T-helper 1 cell (primary cell): ENCODE measurements at regions not wholly inside any gene's neighbourhood (a gene's known extent, or its start where the extent isn't known, plus 50 kb on each side); places are given as distances from the start of the nearest gene placed in this dataset.

ENCODE experiments used
- DNase-seq, 5 donors: peaks; one replicate each; pipeline ENCODE4 v3.0.0-alpha.2; 2012 to 2020

GRCh38 chr9:31071606-31072286, 1312.7 kb upstream of the ACO1 start:
- DNase-seq = no peak

DNA sequence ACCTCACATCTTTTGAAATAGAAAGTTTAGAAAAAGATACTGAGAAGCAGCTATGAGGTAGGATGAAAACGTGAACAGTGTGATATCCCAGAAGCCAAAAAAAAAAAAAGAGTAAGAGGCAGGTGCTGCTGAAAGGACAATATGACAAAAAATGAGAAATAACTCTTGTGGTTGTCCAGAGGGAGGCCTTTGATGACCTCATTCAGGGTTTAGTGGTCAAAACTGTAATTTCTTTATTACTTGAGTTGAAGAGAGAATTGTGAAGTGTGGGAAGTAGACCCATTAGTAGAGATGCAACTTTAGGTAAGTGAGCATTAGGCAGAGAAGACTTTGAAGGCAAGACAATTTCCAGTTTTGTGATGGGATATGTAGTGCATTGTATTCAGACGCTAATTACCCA, 1306.3 kb upstream of the ACO1 start:
- no peak for DNase-seq

DNA sequence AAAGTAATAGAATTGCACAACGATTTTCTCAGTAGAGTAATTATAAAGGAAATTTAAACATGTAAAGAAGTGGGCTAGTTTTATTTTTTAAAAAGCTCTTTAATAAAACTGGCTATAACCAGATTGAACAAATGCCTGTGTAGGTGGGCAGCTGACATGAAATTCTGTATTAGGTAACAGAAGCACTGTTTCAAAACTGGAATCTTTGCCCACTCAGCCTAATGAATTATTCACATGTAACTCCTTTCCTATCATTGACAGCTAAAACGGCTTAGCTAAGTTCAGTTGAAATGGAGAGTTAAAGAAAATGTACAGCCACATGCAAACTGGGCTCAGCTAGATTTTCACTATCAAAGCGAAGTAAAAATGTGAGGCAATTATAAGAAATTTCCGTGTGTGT, 1300.1 kb upstream of the ACO1 start:
- DNase-seq = no peak

DNA sequence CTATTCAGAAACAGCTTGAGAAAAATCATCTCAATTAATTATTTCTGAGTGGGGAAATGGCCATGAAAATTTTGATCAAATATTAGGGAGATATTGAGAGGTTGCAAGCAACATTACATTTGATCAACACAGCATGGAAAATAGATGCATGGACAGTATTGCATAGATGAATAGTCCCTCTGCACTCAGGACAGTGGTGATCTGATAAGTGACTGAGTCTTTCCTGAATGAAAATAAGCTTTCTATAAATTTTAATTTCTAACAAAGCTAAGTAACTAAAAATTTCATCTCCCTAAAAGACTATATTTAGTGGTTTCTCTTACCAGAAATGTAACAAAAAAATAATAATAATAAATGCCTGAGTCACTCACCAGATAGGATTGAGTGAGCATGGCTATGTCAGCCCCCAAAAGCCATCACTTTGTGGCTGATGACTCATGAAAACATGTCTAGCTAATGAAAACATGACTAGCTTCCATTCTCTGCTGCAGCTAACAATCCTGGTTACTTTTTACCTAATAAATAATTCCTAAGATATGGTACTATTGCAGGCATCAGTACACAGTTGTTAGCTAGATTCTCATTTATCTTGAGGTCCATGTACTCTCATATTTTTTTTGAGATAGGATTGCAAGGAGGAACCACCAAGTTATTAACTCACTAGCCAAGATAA, 1294.8 kb upstream of the ACO1 start:
- DNase-seq = no peak

GRCh38 chr9:31100311-31100710, 1284.1 kb upstream of the ACO1 start:
- no peak for DNase-seq

GRCh38 chr9:31103836-31104235, 1280.6 kb upstream of the ACO1 start:
- DNase-seq = no peak

DNA sequence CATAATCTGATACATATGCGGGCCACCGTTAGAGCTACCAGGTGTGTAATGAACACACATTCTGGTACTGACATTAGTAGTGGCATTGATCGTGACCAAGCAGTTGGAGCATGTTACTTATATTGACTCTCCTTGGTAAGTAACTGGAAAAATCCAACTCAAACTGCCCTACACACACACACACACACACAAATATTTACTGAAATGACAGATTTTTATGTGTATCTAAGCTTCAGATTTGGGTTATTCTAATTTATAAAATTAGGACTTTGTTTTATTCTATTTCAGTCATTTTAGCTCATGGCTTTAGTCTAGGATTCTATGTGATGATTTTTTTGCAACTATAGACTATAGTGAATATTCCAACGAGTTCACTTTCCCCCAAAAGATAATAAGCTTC, 1280.2 kb upstream of the ACO1 start:
- no peak for DNase-seq

- DNase-seq = no peak
Measured at GRCh38 chr9:31112491-31112890, 1272.0 kb upstream of the ACO1 start.

GRCh38 chr9:31114346-31114745, 1270.1 kb upstream of the ACO1 start:
- DNase-seq = no peak

GRCh38 chr9:31119890-31120454, 1264.5 kb upstream of the ACO1 start:
- DNase-seq = peak in 4 of 5 donors; percentile 10 to 39 (median 25)

DNA sequence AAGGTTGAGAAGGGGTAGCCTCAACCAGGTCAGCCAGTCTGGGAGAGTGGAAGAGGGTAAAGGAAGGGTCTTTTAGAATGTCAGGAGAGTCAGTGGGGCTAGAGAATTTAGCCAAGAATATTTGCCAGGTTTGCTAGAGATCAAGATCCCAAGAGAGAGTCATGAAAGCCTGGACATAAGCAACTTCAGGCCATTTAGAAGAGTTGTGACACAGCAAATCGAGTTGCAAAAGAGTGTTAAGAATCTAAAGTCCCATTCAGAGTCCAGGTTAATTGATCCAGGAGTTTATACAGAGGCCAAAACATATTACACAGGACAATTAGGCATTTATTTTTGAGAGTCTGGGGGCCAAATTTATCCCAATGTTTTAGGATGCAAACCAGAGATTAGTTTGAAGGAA, 1260.1 kb upstream of the ACO1 start:
- DNase-seq = no peak

GRCh38 chr9:31135567-31135966, 1248.9 kb upstream of the ACO1 start:
- no peak for DNase-seq

GRCh38 chr9:31136524-31136923, 1247.9 kb upstream of the ACO1 start:
- no peak for DNase-seq

GRCh38 chr9:31137176-31138160, 1247.0 kb upstream of the ACO1 start:
- no peak for DNase-seq

DNA sequence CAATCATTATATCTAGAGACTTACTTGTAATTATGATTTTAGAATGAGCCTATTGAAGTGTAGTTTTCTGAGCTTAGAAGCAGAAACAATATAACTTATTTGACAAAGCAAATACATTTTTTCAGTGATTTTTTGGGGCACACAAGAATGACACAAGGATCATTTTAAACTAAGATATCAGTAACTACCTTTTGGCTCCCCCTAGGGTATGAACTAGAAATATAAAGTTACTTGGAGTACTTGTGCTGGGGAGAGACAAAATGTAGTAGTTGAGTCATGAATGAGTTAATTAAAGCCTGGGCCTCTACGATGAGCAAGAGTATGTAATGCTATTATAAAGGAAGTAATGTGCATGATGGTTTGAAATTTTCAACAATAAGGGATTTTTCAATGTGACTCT, 1244.1 kb upstream of the ACO1 start:
- DNase-seq = no peak

GRCh38 chr9:31142456-31142855, 1242.0 kb upstream of the ACO1 start:
- no peak for DNase-seq

DNA sequence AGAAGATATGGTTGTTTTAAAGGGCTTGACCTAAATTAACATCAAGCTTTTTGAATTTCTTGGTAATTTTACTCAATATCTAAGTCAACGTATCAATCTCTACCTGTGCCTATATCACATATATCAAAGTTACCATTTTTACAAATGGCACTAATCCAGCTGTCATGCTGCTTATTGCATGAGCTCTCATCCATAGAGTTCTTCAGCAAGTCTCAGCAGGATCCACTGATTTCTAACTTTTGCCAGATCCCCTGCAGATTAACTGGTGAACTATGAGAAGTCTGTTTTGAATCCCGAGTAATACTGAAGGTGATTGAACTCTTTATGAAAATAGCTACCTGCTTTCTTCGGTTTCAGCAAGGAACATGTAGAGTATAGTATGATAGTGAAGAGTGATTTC, 1239.8 kb upstream of the ACO1 start:
- no peak for DNase-seq

- DNase-seq = no peak
Measured at GRCh38 chr9:31146485-31147166, 1237.8 kb upstream of the ACO1 start.

DNA sequence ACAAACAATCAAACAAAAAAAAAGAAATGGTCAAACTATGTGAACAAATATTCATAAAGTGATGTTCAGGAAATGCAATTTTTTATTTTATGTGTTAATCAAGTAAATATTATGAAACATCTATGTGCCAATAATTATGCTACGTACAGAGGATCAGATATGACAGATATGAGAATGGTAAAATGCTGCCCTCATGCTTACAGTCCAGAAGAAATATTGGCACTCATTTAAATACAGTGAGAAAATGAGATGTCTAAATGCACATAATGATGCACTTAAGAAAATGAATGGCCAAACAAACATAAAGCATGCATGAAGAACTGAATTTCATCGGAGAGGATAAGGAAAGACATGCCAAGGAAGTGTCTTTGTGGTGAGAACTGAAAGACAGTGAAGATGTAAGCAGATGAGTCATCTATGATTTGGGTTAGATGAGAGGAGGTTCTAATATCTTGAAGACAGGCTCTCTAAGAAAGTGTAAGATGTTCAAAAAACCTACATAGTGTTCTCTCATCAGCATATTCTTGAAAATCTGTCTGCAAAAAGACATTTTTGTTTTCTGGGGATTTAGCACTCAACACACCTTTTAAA, 1231.1 kb upstream of the ACO1 start:
- peak in 1 of 5 donors; percentile 9 for DNase-seq

DNA sequence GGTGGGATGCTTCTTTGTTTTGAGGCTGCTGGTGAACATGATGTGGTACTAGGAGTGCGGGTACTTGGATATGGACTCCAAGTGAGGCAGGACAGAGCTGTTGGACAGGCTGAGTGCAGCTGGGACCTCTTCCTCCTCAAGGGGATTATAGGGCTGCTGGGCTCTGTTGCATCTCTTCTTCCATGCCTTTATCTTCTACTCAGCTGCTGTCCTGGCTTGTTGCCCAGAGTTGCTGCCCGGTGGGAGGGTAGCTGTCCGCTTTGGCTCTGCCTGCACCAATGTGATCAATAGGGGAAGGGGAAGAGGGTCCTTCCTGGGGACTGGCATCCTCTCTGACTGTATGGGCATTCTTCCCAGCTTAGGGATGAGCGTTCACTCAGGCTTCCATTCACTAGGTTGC, 1217.9 kb upstream of the ACO1 start:
- no peak for DNase-seq

DNA sequence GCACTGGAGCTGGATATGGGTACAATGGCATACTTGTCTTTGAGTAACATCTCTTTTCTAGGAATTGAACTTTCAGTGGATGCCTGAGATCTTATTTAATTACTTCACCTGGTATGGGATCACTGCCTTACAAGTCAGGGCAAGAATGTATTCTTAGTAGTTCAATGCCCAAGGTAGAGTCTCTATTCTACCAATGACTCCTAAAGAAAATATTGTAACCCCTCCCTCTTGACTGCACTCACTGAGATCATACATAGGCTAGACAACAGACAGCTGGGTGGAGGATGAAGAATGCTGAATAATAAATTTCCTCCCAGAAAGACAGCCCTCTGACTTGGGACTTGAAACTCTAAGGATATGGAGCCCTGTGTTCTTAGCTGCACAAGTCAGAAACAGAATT, 1216.3 kb upstream of the ACO1 start:
- DNase-seq = no peak

GRCh38 chr9:31174681-31175080, 1209.8 kb upstream of the ACO1 start:
- DNase-seq = no peak
